ENCODE measurements at regions not wholly inside any gene's neighbourhood (a gene's known extent, or its start where the extent isn't known, plus 50 kb on each side); places are given as distances from the start of the nearest gene placed in this dataset.

DNA sequence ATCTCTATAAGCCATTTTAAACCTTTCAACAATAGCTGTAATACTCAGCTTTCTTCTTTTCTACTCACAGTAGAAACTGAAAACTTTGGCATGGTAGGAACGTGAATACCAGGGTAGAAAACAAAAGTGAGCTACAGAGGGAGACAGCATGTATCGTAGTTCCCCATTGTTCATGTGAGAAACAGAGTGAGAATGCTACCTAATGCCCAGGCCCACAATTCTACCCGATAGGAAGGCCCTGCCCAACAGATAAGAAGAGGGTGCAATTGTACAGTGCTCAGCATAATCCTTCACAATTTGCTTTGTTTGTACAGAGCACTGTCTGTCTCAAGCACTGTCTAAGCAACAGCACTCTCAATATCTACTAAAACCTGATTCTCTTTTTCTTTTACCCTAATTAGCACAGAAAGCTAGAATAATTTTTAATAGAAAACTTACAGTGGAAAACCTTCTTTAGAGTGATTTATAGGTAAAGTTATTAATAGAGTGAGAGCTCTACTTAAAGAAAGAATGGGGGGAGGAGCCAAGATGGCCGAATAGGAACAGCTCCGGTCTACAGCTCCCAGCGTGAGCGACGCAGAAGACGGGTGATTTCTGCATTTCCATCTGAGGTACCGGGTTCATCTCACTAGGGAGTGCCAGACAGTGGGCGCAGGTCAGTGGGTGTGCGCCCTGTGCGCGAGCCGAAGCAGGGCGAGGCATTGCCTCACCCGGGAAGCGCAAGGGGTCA lies 322.3 kb downstream of the EFNB2 start:
- TF ChIP-seq POLR2A (IDR thresholded peaks at IDR 0.05; ENCODE audit: low read depth, low read length) (no peak), POLR2AphosphoS5 (IDR thresholded peaks at IDR 0.05; ENCODE audit: low read depth, low read length) (no peak), TAF1 (IDR thresholded peaks at IDR 0.05; ENCODE audit: low read depth, low read length) (no peak), PAX5 (IDR thresholded peaks at IDR 0.05; ENCODE audit: insufficient read depth, low read length, severe bottlenecking) (no peak), SPI1 (IDR thresholded peaks at IDR 0.05; ENCODE audit: low read depth, low read length) (no peak)

Data from GM12891 (cell line).